Nephron progenitor cell (in vitro differentiated cells): ENCODE measurements at regions not wholly inside any gene's neighbourhood (a gene's known extent, or its start where the extent isn't known, plus 50 kb on each side); places are given as distances from the start of the nearest gene placed in this dataset.
A peak's percentile ranks its signal among the peaks of the same experiment; 100 is the strongest.

Source experiments
- DNase-seq: peaks from one replicate; pipeline ENCODE4 v3.0.0; 2021
- H3K27ac Mint-ChIP-seq: 2 replicates; pipeline ENCODE4 v1.8.0; 2021; ENCODE audit warnings: mild to moderate bottlenecking, moderate library complexity, mixed read lengths
- H3K27me3 Mint-ChIP-seq: 2 replicates; pipeline ENCODE4 v1.8.0; 2021; ENCODE audit warnings: mild to moderate bottlenecking, low read depth, mixed read lengths; ENCODE audit not compliant: poor library complexity
- H3K36me3 Mint-ChIP-seq: 2 replicates; pipeline ENCODE4 v1.8.0; 2021; ENCODE audit warnings: low read depth, mixed read lengths
- H3K4me1 Mint-ChIP-seq: 2 replicates; pipeline ENCODE4 v1.8.0; 2021; ENCODE audit warnings: mixed read lengths
- H3K4me3 Mint-ChIP-seq: 2 replicates; pipeline ENCODE4 v1.8.0; 2021; ENCODE audit warnings: mild to moderate bottlenecking, moderate library complexity, mixed read lengths
- H3K9me3 Mint-ChIP-seq: 2 replicates; pipeline ENCODE4 v1.8.0; 2021; ENCODE audit warnings: mild to moderate bottlenecking, moderate library complexity, mixed read lengths
- CTCF ChIP-seq: fragments of 200-600 bp; sonication (generic); IDR thresholded peaks from 2 replicates; pipeline ENCODE4 v1.5.0; 2021; ENCODE audit warnings: antibody characterized with exemption

GRCh38 chr21:36603221-36603620, 95.7 kb upstream of the SIM2 start:
- Mint-ChIP-seq H3K36me3 (no peaks in the 10 kb centered on the region), H3K9me3 (peaks cover 24% of the 10 kb centered on the region), H3K27me3 (peaks cover 6% of the 10 kb centered on the region), H3K27ac (no peak overlapping the region), H3K4me1 (peaks cover 40% of the 10 kb centered on the region), H3K4me3 (no peak overlapping the region)
- no peak for DNase-seq
- no peak for TF ChIP-seq CTCF

DNA sequence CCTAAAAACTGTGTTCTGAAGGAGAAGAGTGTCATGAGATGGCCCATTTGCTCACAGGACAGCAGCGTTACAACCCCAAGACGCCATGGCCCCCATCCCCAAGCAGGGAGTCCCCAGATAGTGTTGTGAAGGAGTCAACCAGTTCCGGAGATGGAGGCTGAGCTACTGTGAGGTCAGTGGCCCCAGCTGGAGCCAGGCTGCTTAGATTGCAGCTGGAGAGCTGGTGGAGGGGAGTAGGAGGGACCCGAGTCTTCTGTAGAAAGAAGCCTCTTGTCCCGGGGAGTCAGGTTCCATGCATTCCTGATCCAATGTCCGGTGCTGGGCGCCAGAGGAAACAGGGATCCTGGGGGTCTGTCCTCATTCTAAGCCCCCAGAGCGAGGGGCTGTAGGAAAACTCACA, 93.5 kb upstream of the SIM2 start:
- peaks cover 6% of the 10 kb centered on the region for H3K27me3 Mint-ChIP-seq
- peak; percentile 18 for DNase-seq
- TF ChIP-seq CTCF: no peak
- H3K4me1 Mint-ChIP-seq: peaks cover 40% of the 10 kb centered on the region
- peaks cover 27% of the 10 kb centered on the region for H3K9me3 Mint-ChIP-seq
- H3K36me3 Mint-ChIP-seq: peaks cover 5% of the 10 kb centered on the region
- H3K27ac Mint-ChIP-seq: no peak overlapping the region
- no peak overlapping the region for H3K4me3 Mint-ChIP-seq

- no peak for TF ChIP-seq CTCF
- Mint-ChIP-seq H3K4me1 (peaks cover 36% of the 10 kb centered on the region), H3K36me3 (peaks cover 5% of the 10 kb centered on the region), H3K27me3 (peaks cover 10% of the 10 kb centered on the region), H3K9me3 (peaks cover 28% of the 10 kb centered on the region), H3K4me3 (peak overlapping the region; percentile 25), H3K27ac (no peak overlapping the region)
- DNase-seq: peak; percentile 22
Observed at GRCh38 chr21:36606287-36606982, 92.5 kb upstream of the SIM2 start.

- peaks cover 28% of the 10 kb centered on the region for H3K9me3 Mint-ChIP-seq
- no peak overlapping the region for H3K27ac Mint-ChIP-seq
- H3K4me3 Mint-ChIP-seq: no peak overlapping the region
- no peak for DNase-seq
- TF ChIP-seq CTCF: no peak
- H3K27me3 Mint-ChIP-seq: peaks cover 10% of the 10 kb centered on the region
- peaks cover 35% of the 10 kb centered on the region for H3K4me1 Mint-ChIP-seq
- H3K36me3 Mint-ChIP-seq: peaks cover 5% of the 10 kb centered on the region
Observed at GRCh38 chr21:36606983-36607325, 92.0 kb upstream of the SIM2 start.

- Mint-ChIP-seq H3K27me3 (peaks cover 8% of the 10 kb centered on the region), H3K4me3 (no peak overlapping the region), H3K36me3 (peaks cover 5% of the 10 kb centered on the region), H3K4me1 (peaks cover 32% of the 10 kb centered on the region), H3K27ac (no peak overlapping the region), H3K9me3 (peaks cover 32% of the 10 kb centered on the region)
- no peak for DNase-seq
- no peak for TF ChIP-seq CTCF
Observed at GRCh38 chr21:36608041-36608896, 90.6 kb upstream of the SIM2 start.
